Pancreas (tissue), 10 donors: ENCODE measurements at regions not wholly inside any gene's neighbourhood (a gene's known extent, or its start where the extent isn't known, plus 50 kb on each side); places are given as distances from the start of the nearest gene placed in this dataset.

Experiments
- ATAC-seq, 4 donors: fragments of 200-7000 bp; cut with Tn5 transposase; one replicate each; pipeline versions ENCODE4 v1.8.0 to v1.9.1; 2020; ENCODE audit warnings: mild to moderate bottlenecking in 4 of 4, moderate library complexity in 4 of 4
- DNase-seq, 6 donors: peaks; one replicate each; pipeline ENCODE4 v3.0.0-alpha.2; 2020
- FAIRE-seq: peaks from 2 replicates; lab custom pipeline; 2012; peaks lifted over from hg19 to GRCh38; lab: Jason Lieb, UNC
- H3K27ac ChIP-seq, 4 donors: fragments of 200-600 bp; sonication (generic); 1 replicate in 3 of 4; 2 replicates in 1 of 4; pipeline versions ENCODE4 v1.5.0 to v1.8.0; 2020
- H3K27me3 ChIP-seq, 4 donors: fragments of 200-600 bp; one replicate each; pipeline ENCODE4 v1.8.0; 2021
- H3K36me3 ChIP-seq, 3 donors: fragments of 200-600 bp; sonication (generic) in 1 of 3; one replicate each; pipeline versions ENCODE4 v1.5.0 to v1.8.0; 2020 to 2021
- H3K4me1 ChIP-seq, 3 donors: fragments of 200-600 bp; one replicate each; pipeline ENCODE4 v1.8.0; 2021
- H3K4me3 ChIP-seq, 4 donors: fragments of 200-600 bp; sonication (generic) in 2 of 4; one replicate each; pipeline versions ENCODE4 v1.5.0 to v1.8.0; 2020 to 2021
- H3K9me3 ChIP-seq, 4 donors: fragments of 200-600 bp; one replicate each; pipeline ENCODE4 v1.8.0; 2021
- CTCF ChIP-seq, 4 donors: fragments of 200-600 bp; sonication (generic) in 3 of 4; IDR thresholded peaks; one replicate each; pipeline versions ENCODE4 v1.5.0 to v1.8.0; 2021; ENCODE audit warnings: antibody characterized with exemption in 4 of 4
- WGBS, 2 donors: extraction: QIAGEN DNeasy Blood & Tissue Kit; methylation state at CpG; one replicate each; pipeline ENCODE4 v1.1.7; 2013; 5-methylcytosine and 5-hydroxymethylcytosine counted together
- intact Hi-C, 3 donors: fragments of 100-400 bp; cut with DNase I; formaldehyde crosslinking; loops; one replicate each; pipeline versions ENCODE4 v1.11.1 to v1.14.2; 2022
- donor health status: healthy with polysubstance abuse.
- donor health status: DM: no; HTN: no; CAD: no; lungs with moderate emphysema.
- donor health status: DM: no; HTN: no; CAD: no.
- donor health status: control.
- donor health status: control.
- donor health status: Bipolar disorder and iron deficiency.
- donor health status: DM: yes; HTN: yes; CAD: no.
- donor health status: DM: no; HTN: no; CAD: no.
- donor health status: DM: no; HTN: no; CAD: no.
- donor health status: DM: yes; HTN: yes; CAD: no.

GRCh38 chr10:62654966-62655336, 149.6 kb upstream of the ADO start:
- H3K27me3 ChIP-seq: no peaks in the 10 kb centered on the region
- no peak for DNase-seq
- WGBS, 2 donors: 96 to 98% methylated on average over 1 of the region's 1 CpG
- no peak for TF ChIP-seq CTCF (IDR thresholded peaks at IDR 0.05)
- H3K4me3 ChIP-seq: no peak overlapping the region
- no peaks in the 10 kb centered on the region for H3K4me1 ChIP-seq
- no peaks in the 10 kb centered on the region for H3K36me3 ChIP-seq
- ATAC-seq: no peak
- no peaks in the 10 kb centered on the region for H3K9me3 ChIP-seq
- no peak for FAIRE-seq
- intact Hi-C loops: no loop called here
- no peak overlapping the region for H3K27ac ChIP-seq

GRCh38 chr10:62655337-62655994, 149.1 kb upstream of the ADO start:
- Histone ChIP-seq H3K4me3 (no peak overlapping the region), H3K4me1 (no peaks in the 10 kb centered on the region), H3K9me3 (no peaks in the 10 kb centered on the region), H3K27ac (no peak overlapping the region), H3K27me3 (no peaks in the 10 kb centered on the region), H3K36me3 (no peaks in the 10 kb centered on the region)
- FAIRE-seq (no peak), DNase-seq (no peak), ATAC-seq (no peak)
- 62 to 82% methylated on average over 6 of the region's 6 CpGs for whole genome bisulfite sequencing, 2 donors
- no peak for TF ChIP-seq CTCF (IDR thresholded peaks at IDR 0.05)
- intact Hi-C loops: no loop called here

- FAIRE-seq: no peak
- no peak overlapping the region for H3K27ac ChIP-seq
- TF ChIP-seq CTCF (IDR thresholded peaks at IDR 0.05): no peak
- no peaks in the 10 kb centered on the region for H3K9me3 ChIP-seq
- intact Hi-C loops: no loop called here
- H3K4me3 ChIP-seq: no peak overlapping the region
- no peaks in the 10 kb centered on the region for H3K4me1 ChIP-seq
- DNase-seq: peak in 2 of 6 donors; percentile 23 to 70
- ATAC-seq: no peak
- WGBS, 2 donors: 79 to 83% methylated on average over 20 of the region's 20 CpGs
- no peaks in the 10 kb centered on the region for H3K36me3 ChIP-seq
- no peaks in the 10 kb centered on the region for H3K27me3 ChIP-seq
Observed at GRCh38 chr10:62657244-62657835, 147.2 kb upstream of the ADO start.

DNA sequence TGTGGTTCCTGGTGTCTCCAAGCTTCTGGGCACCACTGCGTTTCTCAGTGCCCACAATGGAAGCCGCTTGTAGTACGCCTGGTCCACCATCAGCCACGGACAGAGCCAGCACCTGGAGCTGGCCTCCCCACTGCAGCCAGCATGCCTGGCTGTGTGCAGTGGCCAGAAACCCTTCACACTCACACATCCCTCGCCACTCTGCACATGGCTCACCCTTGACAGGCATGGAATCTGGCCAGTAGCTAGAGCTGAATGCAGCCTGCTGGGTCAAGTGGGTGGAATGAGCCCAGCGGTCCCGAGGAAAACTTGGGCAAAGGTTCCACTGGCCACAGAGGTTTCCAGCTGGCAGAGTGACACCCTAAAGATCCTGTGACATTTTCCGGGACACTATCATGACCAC, 146.0 kb upstream of the ADO start:
- no peak for TF ChIP-seq CTCF (IDR thresholded peaks at IDR 0.05)
- intact Hi-C loops: no loop called here
- H3K4me3 ChIP-seq: no peak overlapping the region
- WGBS, 2 donors: 66 to 72% methylated on average over 8 of the region's 8 CpGs
- H3K27ac ChIP-seq: no peak overlapping the region
- ATAC-seq (no peak), DNase-seq (no peak), FAIRE-seq (no peak)
- H3K36me3 ChIP-seq: no peaks in the 10 kb centered on the region
- no peaks in the 10 kb centered on the region for H3K4me1 ChIP-seq
- no peaks in the 10 kb centered on the region for H3K9me3 ChIP-seq
- no peaks in the 10 kb centered on the region for H3K27me3 ChIP-seq

DNA sequence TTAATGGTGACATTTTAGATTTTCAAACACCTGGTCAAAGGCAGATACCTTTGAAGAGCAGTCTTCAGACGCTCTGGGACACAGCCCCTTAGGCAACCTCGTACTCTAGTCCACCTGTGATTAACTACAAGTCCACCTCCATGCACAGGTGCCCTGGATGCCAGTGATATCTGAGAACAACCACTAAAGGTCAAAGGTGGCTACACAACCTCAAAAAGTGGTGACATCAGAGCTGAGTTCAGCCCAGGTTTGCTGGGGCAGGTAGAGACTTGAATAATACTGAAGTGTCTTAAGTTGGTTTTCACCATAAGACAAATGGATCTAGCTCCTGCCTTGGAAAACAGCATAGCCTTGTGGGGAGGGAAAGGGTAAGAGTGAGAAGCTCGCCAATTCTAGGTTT, 143.4 kb upstream of the ADO start:
- FAIRE-seq (no peak), ATAC-seq (no peak), DNase-seq (no peak)
- no peaks in the 10 kb centered on the region for H3K9me3 ChIP-seq
- H3K4me1 ChIP-seq: no peaks in the 10 kb centered on the region
- TF ChIP-seq CTCF (IDR thresholded peaks at IDR 0.05): no peak
- H3K4me3 ChIP-seq: no peak overlapping the region
- H3K27me3 ChIP-seq: no peaks in the 10 kb centered on the region
- H3K27ac ChIP-seq: no peak overlapping the region
- no peaks in the 10 kb centered on the region for H3K36me3 ChIP-seq
- intact Hi-C loops: no loop called here
- WGBS, 2 donors: 43 to 46% methylated on average over 3 of the region's 3 CpGs
